Psoas muscle (tissue), 7 donors: ENCODE measurements at regions not wholly inside any gene's neighbourhood (a gene's known extent, or its start where the extent isn't known, plus 50 kb on each side); places are given as distances from the start of the nearest gene placed in this dataset.
"Not testable (repeated sequence)": the region's sequence is repeated elsewhere in the genome, so short reads cannot be mapped to it uniquely, and the experiment has no call there.

ENCODE experiments used
- ATAC-seq, 4 donors: fragments of 200-7000 bp; cut with Tn5 transposase; one replicate each; pipeline ENCODE4 v1.9.1; 2020; ENCODE audit warnings: moderate library complexity in 3 of 4, mild to moderate bottlenecking in 2 of 4
- DNase-seq, 2 donors: peaks; one replicate each; pipeline ENCODE4 v3.0.0-alpha.2; 2020
- H3K27ac ChIP-seq: fragments of 200-600 bp; one replicate; pipeline ENCODE4 v1.8.0; 2022
- H3K27me3 ChIP-seq, 3 donors: fragments of 200-600 bp in 1 of 3; one replicate each; pipeline versions ENCODE4 v1.6.1 to v1.8.0; 2013 to 2022; ENCODE audit warnings: low read length in 2 of 3, mild to moderate bottlenecking in 2 of 3, moderate library complexity in 1 of 3; ENCODE audit not compliant: insufficient read depth in 3 of 3
- H3K36me3 ChIP-seq, 2 donors: fragments of 200-600 bp in 1 of 2; one replicate each; pipeline versions ENCODE4 v1.6.1 to v1.8.0; 2013 to 2022; ENCODE audit warnings: low read depth in 1 of 2, mild to moderate bottlenecking in 1 of 2, moderate library complexity in 1 of 2; ENCODE audit not compliant: insufficient read depth in 1 of 2
- H3K4me1 ChIP-seq: fragments of 200-600 bp; one replicate; pipeline ENCODE4 v1.8.0; 2022
- H3K4me3 ChIP-seq: fragments of 200-600 bp; one replicate; pipeline ENCODE4 v1.8.0; 2022; ENCODE audit warnings: mild to moderate bottlenecking
- H3K9me3 ChIP-seq: fragments of 200-600 bp; one replicate; pipeline ENCODE4 v1.8.0; 2022
- WGBS, 3 donors: extraction: QIAGEN DNeasy Blood & Tissue Kit; methylation state at CpG; one replicate each; pipeline versions ENCODE4 v1.1.6 to v1.1.7; 2013; 5-methylcytosine and 5-hydroxymethylcytosine counted together
- intact Hi-C, 2 donors: fragments of 100-400 bp; cut with DNase I; formaldehyde crosslinking; loops; one replicate each; pipeline versions ENCODE4 v1.11.0 to v1.14.2; 2022
- TF ChIP-seq, protein P1 (sequence below): fragments of 200-600 bp; IDR thresholded peaks from one replicate; pipeline ENCODE4 v1.8.0; 2022; ENCODE audit warnings: antibody characterized with exemption
- donor health status: healthy with polysubstance abuse.
- donor health status: DM: no; HTN: no; CAD: no; lungs with moderate emphysema.
- donor health status: Bipolar disorder and iron deficiency.
- donor health status: healthy.
- donor health status: DM: yes; HTN: yes; CAD: no.
- donor health status: DM: no; HTN: no; CAD: no.
- donor health status: DM: yes; HTN: yes; CAD: no.

DNA sequence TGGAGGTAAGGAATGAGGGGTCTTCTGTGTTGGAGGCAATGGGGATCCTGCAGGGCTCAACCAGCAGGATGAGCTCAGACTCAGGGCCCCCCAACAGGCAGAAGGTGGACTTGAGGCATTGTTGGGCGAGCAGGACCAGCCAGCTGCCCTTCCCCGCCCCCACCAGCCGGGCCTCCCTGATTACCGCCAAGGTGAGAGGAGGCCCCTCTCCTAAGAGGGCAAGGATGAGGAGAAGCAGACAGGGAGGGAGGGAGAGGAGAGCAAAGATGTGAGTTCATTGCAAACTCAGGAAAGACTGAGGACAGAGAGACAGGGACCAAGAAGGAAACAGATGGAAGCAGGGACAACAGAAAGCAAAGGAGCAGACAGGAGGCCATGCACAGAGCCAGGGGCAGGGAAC, 272.8 kb upstream of the XYLT1 start:
- DNase-seq, result no peak
- no peaks in the 10 kb centered on the region for H3K9me3 ChIP-seq
- intact Hi-C loops, result no loop called here
- no peaks in the 10 kb centered on the region for H3K36me3 ChIP-seq
- no peak overlapping the region for H3K4me3 ChIP-seq
- peaks cover 0 to 13% (median 1%) of the 10 kb centered on the region in 3 donors for H3K27me3 ChIP-seq
- WGBS, 3 donors, result 30 to 41% (median 36%) methylated on average over 4 of the region's 4 CpGs
- no peak for ATAC-seq
- H3K4me1 ChIP-seq, result no peaks in the 10 kb centered on the region
- TF ChIP-seq, protein P1, sequence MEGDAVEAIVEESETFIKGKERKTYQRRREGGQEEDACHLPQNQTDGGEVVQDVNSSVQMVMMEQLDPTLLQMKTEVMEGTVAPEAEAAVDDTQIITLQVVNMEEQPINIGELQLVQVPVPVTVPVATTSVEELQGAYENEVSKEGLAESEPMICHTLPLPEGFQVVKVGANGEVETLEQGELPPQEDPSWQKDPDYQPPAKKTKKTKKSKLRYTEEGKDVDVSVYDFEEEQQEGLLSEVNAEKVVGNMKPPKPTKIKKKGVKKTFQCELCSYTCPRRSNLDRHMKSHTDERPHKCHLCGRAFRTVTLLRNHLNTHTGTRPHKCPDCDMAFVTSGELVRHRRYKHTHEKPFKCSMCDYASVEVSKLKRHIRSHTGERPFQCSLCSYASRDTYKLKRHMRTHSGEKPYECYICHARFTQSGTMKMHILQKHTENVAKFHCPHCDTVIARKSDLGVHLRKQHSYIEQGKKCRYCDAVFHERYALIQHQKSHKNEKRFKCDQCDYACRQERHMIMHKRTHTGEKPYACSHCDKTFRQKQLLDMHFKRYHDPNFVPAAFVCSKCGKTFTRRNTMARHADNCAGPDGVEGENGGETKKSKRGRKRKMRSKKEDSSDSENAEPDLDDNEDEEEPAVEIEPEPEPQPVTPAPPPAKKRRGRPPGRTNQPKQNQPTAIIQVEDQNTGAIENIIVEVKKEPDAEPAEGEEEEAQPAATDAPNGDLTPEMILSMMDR, result no peak
- H3K27ac ChIP-seq, result no peak overlapping the region

DNA sequence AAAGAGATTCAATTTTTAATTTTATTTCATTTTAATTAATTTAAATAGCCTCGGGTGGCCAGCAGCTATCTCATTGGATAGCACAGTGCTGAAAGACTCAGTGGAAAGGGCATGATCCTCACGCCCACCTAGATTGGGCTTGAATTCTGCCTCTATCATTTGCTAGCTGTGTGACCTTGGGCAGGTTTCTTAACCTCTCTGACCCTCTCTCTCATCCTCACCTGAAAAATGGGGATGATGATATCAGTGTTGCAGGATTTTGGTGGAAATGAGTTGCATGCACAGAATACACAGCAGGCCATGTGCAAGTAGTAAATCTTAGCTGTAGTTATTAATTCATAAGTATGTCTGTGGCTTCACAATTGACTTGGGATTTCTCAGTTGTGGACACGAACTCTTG, 272.4 kb upstream of the XYLT1 start:
- ATAC-seq (no peak), DNase-seq (no peak)
- Histone ChIP-seq H3K27ac (no peak overlapping the region), H3K4me1 (no peaks in the 10 kb centered on the region), H3K36me3 (no peaks in the 10 kb centered on the region), H3K9me3 (no peaks in the 10 kb centered on the region), H3K27me3 (peaks cover 0 to 13% (median 1%) of the 10 kb centered on the region in 3 donors), H3K4me3 (no peak overlapping the region)
- intact Hi-C loops, result no loop called here
- TF ChIP-seq, protein P1, result no peak
- 45 to 79% (median 61%) methylated on average over 3 of the region's 3 CpGs for WGBS, 3 donors

DNA sequence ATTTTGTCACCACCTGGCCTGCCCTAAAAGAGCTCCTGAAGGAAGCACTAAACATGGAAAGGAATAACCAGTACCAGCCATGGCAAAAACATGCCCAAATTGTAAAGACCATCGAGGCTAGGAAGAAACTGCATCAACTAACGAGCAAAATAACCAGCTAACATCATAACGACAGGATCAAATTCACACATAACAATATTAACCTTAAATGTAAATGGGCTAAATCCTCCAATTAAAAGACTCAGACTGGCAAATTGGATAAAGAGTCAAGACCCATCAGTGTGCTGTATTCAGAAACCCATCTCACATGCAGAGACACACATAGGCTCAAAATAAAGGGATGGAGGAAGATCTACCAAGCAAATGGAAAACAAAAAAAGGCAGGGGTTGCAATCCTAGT, 264.3 kb upstream of the XYLT1 start:
- WGBS, 3 donors, result 81% methylated on average over 3 of the region's 3 CpGs

DNA sequence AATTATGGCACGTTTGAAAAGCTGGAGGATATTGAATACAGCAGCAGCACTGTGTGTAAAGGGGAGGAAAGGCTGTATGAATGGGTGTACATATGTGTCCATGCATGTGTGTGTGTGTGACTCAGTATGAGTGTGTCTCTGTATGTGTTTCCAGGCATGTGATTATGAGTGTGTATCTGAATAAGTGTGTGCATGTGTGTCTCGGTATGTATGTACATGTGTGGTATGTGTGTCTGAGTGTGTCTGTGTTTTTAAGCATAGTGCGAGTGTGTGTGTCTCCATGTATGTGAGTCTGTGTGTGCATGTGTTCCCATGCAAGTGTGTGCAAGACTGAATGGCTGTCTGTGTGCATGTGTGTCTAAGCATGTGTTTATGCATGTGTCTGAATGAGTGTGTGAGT, 259.1 kb upstream of the XYLT1 start:
- 77 to 81% (median 78%) methylated on average over 3 of the region's 3 CpGs for WGBS, 3 donors

More for the DNA sequence above, 264.3 kb upstream of the XYLT1 start:
- ATAC-seq, DNase-seq, H3K27ac ChIP-seq, H3K9me3 ChIP-seq, H3K27me3 ChIP-seq, H3K36me3 ChIP-seq, H3K4me3 ChIP-seq, intact Hi-C loops, H3K4me1 ChIP-seq: not testable (repeated sequence)

DNA sequence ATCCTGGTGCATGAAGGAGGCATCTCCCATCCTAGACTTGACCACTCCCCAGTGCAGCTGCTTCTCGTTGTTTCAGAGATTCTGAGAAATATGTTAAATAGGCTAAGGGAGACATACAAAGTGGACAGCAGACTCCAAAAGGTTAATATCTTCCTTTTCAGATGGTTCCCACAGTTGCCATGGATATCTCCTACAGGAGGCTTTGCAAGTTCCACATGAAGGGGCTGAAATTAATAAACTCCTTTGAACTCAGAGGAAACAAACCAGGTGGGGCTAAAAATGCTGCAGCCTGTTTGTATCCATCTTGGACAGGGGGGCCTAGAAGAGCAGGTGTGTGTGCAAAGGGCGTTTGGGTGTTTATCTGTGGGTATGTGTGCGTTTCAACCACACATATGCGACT, 257.4 kb upstream of the XYLT1 start:
- no peak for ATAC-seq
- 55 to 64% (median 58%) methylated on average over 4 of the region's 4 CpGs for WGBS, 3 donors
- intact Hi-C loops, result no loop called here
- Histone ChIP-seq H3K27ac (no peak overlapping the region), H3K4me1 (no peaks in the 10 kb centered on the region), H3K4me3 (no peak overlapping the region), H3K9me3 (no peaks in the 10 kb centered on the region), H3K27me3 (no peaks in the 10 kb centered on the region), H3K36me3 (no peaks in the 10 kb centered on the region)
- no peak for DNase-seq
- TF ChIP-seq, protein P1, result no peak

More for the DNA sequence above, 259.1 kb upstream of the XYLT1 start:
- no peaks in the 10 kb centered on the region for H3K9me3 ChIP-seq
- no peak overlapping the region for H3K27ac ChIP-seq
- H3K36me3 ChIP-seq, result no peaks in the 10 kb centered on the region
- TF ChIP-seq, protein P1, result no peak
- DNase-seq, result no peak
- no peak overlapping the region for H3K4me3 ChIP-seq
- ATAC-seq, result no peak
- no peaks in the 10 kb centered on the region for H3K4me1 ChIP-seq
- no peaks in the 10 kb centered on the region for H3K27me3 ChIP-seq
- intact Hi-C loops, result no loop called here
